Central memory CD8-positive, alpha-beta T cell (primary cell): ENCODE measurements at regions not wholly inside any gene's neighbourhood (a gene's known extent, or its start where the extent isn't known, plus 50 kb on each side); places are given as distances from the start of the nearest gene placed in this dataset.

Experiments used
- ATAC-seq: fragments of 150-1000 bp; cut with Tn5 transposase; replicated peaks from 2 replicates; pipeline ENCODE4 v1.10.0; 2022; ENCODE audit warnings: mild to moderate bottlenecking, moderate FRiP score, moderate number of reproducible peaks; ENCODE audit not compliant: poor library complexity, severe bottlenecking; ENCODE audit errors: extremely low read depth
- DNase-seq, 2 donors: peaks; one replicate each; pipeline ENCODE4 v3.0.0; 2021; ENCODE audit warnings: low spot score in 2 of 2
- H3K27ac Mint-ChIP-seq: one replicate; pipeline ENCODE4 v1.8.0; 2022; ENCODE audit warnings: low read depth, mild to moderate bottlenecking, moderate library complexity, mixed read lengths
- H3K27me3 Mint-ChIP-seq: one replicate; pipeline ENCODE4 v1.8.0; 2022; ENCODE audit warnings: mixed read lengths
- H3K36me3 Mint-ChIP-seq: one replicate; pipeline ENCODE4 v1.8.0; 2022; ENCODE audit warnings: mild to moderate bottlenecking, moderate library complexity, mixed read lengths; ENCODE audit not compliant: insufficient read depth
- H3K4me1 Mint-ChIP-seq: one replicate; pipeline ENCODE4 v1.8.0; 2022; ENCODE audit warnings: mixed read lengths
- H3K4me3 Mint-ChIP-seq: one replicate; pipeline ENCODE4 v1.8.0; 2022; ENCODE audit warnings: mild to moderate bottlenecking, moderate library complexity, mixed read lengths
- H3K9me3 Mint-ChIP-seq: one replicate; pipeline ENCODE4 v1.8.0; 2022; ENCODE audit warnings: mixed read lengths

DNA sequence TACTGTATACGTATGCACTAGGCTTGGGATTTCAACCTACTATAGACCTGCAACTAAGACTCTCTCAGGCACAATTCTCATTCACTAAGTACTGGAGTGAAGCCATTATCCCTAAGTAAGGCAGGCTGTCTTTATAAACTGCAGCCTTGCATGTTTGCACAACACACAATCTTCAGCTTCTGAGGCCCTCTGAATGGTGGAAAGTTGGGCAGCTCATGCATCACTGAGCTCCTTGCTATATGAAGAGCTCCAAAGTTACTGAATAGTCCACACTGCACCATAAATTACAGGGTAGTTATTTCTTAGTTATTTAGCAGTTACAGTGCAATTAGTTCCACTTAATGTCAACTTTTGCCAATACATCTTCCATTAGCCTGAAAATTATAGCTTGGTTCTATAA, 384.6 kb downstream of the BRINP1 start:
- ATAC-seq (no peak), DNase-seq (no peak)
- no peak overlapping the region for H3K27ac Mint-ChIP-seq
- peaks cover 4% of the 10 kb centered on the region for H3K9me3 Mint-ChIP-seq
- H3K27me3 Mint-ChIP-seq: no peaks in the 10 kb centered on the region
- H3K4me3 Mint-ChIP-seq: no peak overlapping the region
- H3K4me1 Mint-ChIP-seq: no peaks in the 10 kb centered on the region
- H3K36me3 Mint-ChIP-seq: no peaks in the 10 kb centered on the region

DNA sequence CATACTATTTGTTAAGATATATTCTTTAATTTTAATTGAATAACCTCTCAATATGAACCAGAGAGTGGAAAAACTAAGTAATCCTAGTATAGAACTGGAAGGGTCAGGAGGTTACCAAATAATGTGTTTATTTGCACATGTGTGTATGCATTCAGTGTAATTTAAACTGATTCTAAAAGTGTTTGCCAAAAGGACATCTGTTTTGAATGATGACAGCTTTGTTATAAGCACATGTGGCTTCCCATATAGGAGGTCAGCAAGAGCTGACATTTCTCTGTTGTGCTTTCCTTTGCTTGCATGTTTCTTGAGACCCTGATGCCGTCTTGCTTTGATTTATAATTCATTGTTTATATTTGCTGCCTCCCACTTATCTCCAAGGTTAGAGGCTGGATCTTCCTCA, 383.4 kb downstream of the BRINP1 start:
- Mint-ChIP-seq H3K9me3 (peaks cover 12% of the 10 kb centered on the region), H3K27ac (no peak overlapping the region), H3K4me1 (no peaks in the 10 kb centered on the region), H3K4me3 (no peak overlapping the region), H3K36me3 (no peaks in the 10 kb centered on the region), H3K27me3 (no peaks in the 10 kb centered on the region)
- DNase-seq: no peak
- no peak for ATAC-seq

- DNase-seq (no peak), ATAC-seq (no peak)
- H3K9me3 Mint-ChIP-seq: peaks cover 14% of the 10 kb centered on the region
- H3K4me1 Mint-ChIP-seq: no peaks in the 10 kb centered on the region
- H3K4me3 Mint-ChIP-seq: no peak overlapping the region
- H3K27ac Mint-ChIP-seq: no peak overlapping the region
- H3K36me3 Mint-ChIP-seq: no peaks in the 10 kb centered on the region
- no peaks in the 10 kb centered on the region for H3K27me3 Mint-ChIP-seq
These were observed 382.1 kb downstream of the BRINP1 start for GRCh38 chr9:118987167-118987566.

GRCh38 chr9:118990949-118991348, 378.3 kb downstream of the BRINP1 start:
- Mint-ChIP-seq H3K36me3 (no peaks in the 10 kb centered on the region), H3K9me3 (peaks cover 18% of the 10 kb centered on the region), H3K4me1 (no peaks in the 10 kb centered on the region), H3K4me3 (no peak overlapping the region), H3K27ac (no peak overlapping the region), H3K27me3 (no peaks in the 10 kb centered on the region)
- ATAC-seq (no peak), DNase-seq (no peak)

DNA sequence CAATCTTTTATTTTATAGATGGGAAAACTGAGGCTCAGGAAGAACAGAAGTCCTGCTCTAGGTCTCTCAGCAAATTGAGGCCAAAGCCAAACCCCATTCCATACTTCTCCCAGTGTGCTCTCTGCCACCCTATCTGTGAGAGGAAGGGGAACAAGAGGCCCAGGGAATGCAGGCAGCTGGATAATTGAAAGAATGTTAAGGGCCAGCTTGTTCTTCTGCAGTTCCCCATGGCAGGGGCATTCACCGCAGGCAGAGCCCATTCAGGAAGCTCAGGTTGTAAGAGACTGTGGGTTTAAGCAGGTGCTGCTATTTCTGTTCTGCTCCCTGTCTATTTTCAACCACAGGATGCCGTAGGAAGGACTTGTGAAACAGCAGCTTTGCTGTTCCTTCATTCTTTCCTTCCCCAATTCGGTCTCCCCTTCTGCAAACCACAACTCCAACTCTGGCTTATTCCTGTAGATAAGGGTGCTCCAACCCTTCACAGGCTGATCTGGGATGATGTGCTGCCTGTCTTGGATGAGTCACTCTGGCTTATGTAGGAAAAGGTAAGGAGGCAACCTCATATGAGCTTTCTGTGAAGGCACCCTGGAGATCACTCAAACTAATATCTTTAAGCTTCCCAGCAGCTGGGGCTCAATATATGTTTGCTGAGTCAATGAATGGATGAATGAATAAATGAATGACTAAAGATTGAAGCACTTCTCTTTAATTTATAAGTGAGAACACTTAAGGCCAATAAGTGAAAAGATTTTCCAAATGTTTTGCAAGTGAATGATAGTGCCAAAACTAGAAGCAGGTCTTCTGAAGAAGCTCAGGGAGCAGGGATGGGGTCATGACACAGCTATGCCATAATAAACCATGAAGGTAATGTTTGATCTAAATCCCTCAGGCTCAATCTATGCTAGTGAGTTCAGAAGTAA, 377.6 kb downstream of the BRINP1 start:
- DNase-seq: no peak
- Mint-ChIP-seq H3K27me3 (no peaks in the 10 kb centered on the region), H3K4me3 (no peak overlapping the region), H3K4me1 (no peaks in the 10 kb centered on the region), H3K9me3 (peaks cover 18% of the 10 kb centered on the region), H3K27ac (no peak overlapping the region), H3K36me3 (no peaks in the 10 kb centered on the region)
- no peak for ATAC-seq

DNA sequence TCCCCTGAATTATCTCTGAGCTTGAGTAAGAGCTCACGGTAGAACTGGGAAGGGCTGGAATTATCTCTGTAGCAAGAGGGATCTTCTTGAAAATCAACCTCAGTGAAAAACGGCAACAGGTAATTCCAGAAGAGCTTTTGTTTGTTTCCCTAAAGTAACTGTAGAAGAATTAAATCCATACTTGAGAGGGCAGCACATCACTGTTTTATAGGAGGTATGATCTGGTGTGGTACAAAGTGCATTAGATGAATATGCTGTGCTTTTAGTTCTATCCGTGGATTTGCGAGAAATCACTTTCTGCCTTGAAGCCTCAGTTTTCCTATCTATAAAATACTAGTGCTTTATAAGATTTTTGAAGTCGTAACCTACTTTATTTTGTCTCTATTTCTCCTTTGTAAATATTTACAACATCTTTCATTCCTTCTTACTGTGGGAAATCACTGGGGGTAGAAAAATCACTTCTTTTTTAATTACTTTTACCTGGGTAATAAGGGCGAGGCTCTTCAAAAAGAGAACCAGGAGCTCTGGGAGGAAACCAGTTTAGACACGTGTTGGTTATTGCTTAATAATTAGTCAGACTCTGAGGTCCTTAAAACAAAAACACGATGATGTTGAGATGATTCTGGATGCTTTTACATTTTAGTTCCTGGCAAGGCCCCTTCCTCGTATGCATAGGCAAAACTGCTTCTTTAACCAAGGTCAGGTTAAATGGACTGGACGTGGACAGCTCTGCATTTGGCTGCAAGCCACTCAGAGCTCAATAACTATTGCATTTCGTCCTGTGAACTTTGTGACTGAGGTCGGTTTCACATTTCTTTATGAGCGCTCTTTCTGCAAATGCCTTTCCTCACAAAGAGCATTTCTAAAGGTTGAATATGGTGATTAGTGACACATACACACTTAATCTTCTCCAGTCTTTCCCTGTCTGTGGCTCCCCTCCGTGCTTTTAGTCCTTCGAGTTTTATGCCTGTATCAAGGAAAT, 376.1 kb downstream of the BRINP1 start:
- DNase-seq: no peak
- no peaks in the 10 kb centered on the region for H3K4me1 Mint-ChIP-seq
- H3K36me3 Mint-ChIP-seq: no peaks in the 10 kb centered on the region
- no peak overlapping the region for H3K4me3 Mint-ChIP-seq
- H3K27ac Mint-ChIP-seq: no peak overlapping the region
- no peak for ATAC-seq
- peaks cover 23% of the 10 kb centered on the region for H3K9me3 Mint-ChIP-seq
- H3K27me3 Mint-ChIP-seq: no peaks in the 10 kb centered on the region

GRCh38 chr9:118993965-118994364, 375.3 kb downstream of the BRINP1 start:
- H3K27me3 Mint-ChIP-seq: no peaks in the 10 kb centered on the region
- peaks cover 23% of the 10 kb centered on the region for H3K9me3 Mint-ChIP-seq
- H3K27ac Mint-ChIP-seq: no peak overlapping the region
- H3K4me3 Mint-ChIP-seq: no peak overlapping the region
- DNase-seq (no peak), ATAC-seq (no peak)
- H3K4me1 Mint-ChIP-seq: no peaks in the 10 kb centered on the region
- no peaks in the 10 kb centered on the region for H3K36me3 Mint-ChIP-seq

DNA sequence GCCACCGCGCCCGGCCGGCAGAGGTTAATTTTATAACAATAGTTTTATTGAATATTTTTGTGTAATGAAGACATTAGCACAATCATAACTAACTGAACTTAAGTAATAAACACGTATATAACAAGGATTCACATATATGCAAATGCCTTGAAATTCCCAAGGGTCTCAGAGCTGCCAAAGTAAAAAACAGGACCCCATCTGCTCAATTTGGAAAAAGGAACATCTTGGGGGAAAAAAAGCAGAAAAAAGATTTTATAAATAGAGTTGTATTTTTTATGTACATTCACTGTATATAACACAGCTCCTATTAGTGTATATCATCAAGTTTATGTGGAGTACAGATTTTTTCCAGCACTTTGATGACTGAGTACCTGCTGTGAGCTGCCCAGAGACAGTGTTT, 366.7 kb downstream of the BRINP1 start:
- no peak for ATAC-seq
- H3K4me3 Mint-ChIP-seq: no peak overlapping the region
- no peaks in the 10 kb centered on the region for H3K36me3 Mint-ChIP-seq
- no peak for DNase-seq
- H3K27me3 Mint-ChIP-seq: no peaks in the 10 kb centered on the region
- no peaks in the 10 kb centered on the region for H3K4me1 Mint-ChIP-seq
- H3K9me3 Mint-ChIP-seq: peaks cover 12% of the 10 kb centered on the region
- H3K27ac Mint-ChIP-seq: no peak overlapping the region

DNA sequence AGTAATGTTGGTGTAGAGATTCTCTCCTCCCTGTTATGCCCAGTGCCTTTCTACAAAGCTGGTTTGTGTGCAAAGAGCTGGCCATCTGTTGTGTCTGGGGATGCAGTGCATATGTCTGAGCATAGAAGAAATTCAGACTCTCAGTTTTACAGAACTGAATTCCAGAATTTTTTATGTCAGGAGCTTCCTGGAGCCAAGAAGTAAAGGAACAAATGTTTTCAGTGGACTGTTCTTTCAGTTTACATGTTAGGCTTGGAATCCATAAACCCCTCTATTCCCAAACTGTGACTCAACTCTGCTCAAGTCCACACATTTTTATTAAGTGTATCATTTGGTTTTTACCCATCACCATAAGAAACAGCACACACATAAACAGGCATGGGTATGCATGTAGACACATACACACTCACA, 366.0 kb downstream of the BRINP1 start:
- H3K4me1 Mint-ChIP-seq: no peaks in the 10 kb centered on the region
- no peaks in the 10 kb centered on the region for H3K27me3 Mint-ChIP-seq
- H3K27ac Mint-ChIP-seq: no peak overlapping the region
- ATAC-seq (no peak), DNase-seq (no peak)
- H3K4me3 Mint-ChIP-seq: no peak overlapping the region
- H3K36me3 Mint-ChIP-seq: no peaks in the 10 kb centered on the region
- H3K9me3 Mint-ChIP-seq: peaks cover 12% of the 10 kb centered on the region

GRCh38 chr9:119003882-119004617, 365.2 kb downstream of the BRINP1 start:
- Mint-ChIP-seq H3K4me3 (no peak overlapping the region), H3K36me3 (no peaks in the 10 kb centered on the region), H3K27me3 (no peaks in the 10 kb centered on the region), H3K27ac (no peak overlapping the region), H3K4me1 (no peaks in the 10 kb centered on the region), H3K9me3 (peaks cover 12% of the 10 kb centered on the region)
- no peak for DNase-seq
- no peak for ATAC-seq

GRCh38 chr9:119004618-119004990, 364.6 kb downstream of the BRINP1 start:
- Mint-ChIP-seq H3K4me3 (no peak overlapping the region), H3K4me1 (no peaks in the 10 kb centered on the region), H3K9me3 (peaks cover 12% of the 10 kb centered on the region), H3K27ac (no peak overlapping the region), H3K27me3 (no peaks in the 10 kb centered on the region), H3K36me3 (no peaks in the 10 kb centered on the region)
- ATAC-seq (no peak), DNase-seq (no peak)

- ATAC-seq (no peak), DNase-seq (no peak)
- H3K4me3 Mint-ChIP-seq: no peak overlapping the region
- no peaks in the 10 kb centered on the region for H3K4me1 Mint-ChIP-seq
- H3K9me3 Mint-ChIP-seq: peaks cover 12% of the 10 kb centered on the region
- H3K27ac Mint-ChIP-seq: no peak overlapping the region
- no peaks in the 10 kb centered on the region for H3K27me3 Mint-ChIP-seq
- no peaks in the 10 kb centered on the region for H3K36me3 Mint-ChIP-seq
These were observed 364.1 kb downstream of the BRINP1 start for GRCh38 chr9:119005162-119005561.
